ENCODE measurements at regions not wholly inside any gene's neighbourhood (a gene's known extent, or its start where the extent isn't known, plus 50 kb on each side); places are given as distances from the start of the nearest gene placed in this dataset.
"Not testable (repeated sequence)": the region's sequence is repeated elsewhere in the genome, so short reads cannot be mapped to it uniquely, and the experiment has no call there.

GRCh38 chr3:145892869-145893268, 268.1 kb downstream of the PLOD2 start:
- no peak for DNase-seq

- no peak for DNase-seq
Observed at GRCh38 chr3:145893331-145893730, 267.7 kb downstream of the PLOD2 start.

GRCh38 chr3:145898487-145898886, 262.5 kb downstream of the PLOD2 start:
- DNase-seq: no peak

- no peak for DNase-seq
Observed at GRCh38 chr3:145899241-145899640, 261.7 kb downstream of the PLOD2 start.

- no peak for DNase-seq
Observed at GRCh38 chr3:145900056-145900829, 260.7 kb downstream of the PLOD2 start.

- DNase-seq: no peak
Observed at GRCh38 chr3:145902166-145902565, 258.8 kb downstream of the PLOD2 start.

GRCh38 chr3:145903472-145904013, 257.4 kb downstream of the PLOD2 start:
- no peak for DNase-seq

- no peak for DNase-seq
Observed at GRCh38 chr3:145904138-145904537, 256.8 kb downstream of the PLOD2 start.

- no peak for DNase-seq
Observed at GRCh38 chr3:145906301-145906700, 254.7 kb downstream of the PLOD2 start.

GRCh38 chr3:145906755-145907154, 254.2 kb downstream of the PLOD2 start:
- DNase-seq: no peak

- no peak for DNase-seq
Observed at GRCh38 chr3:145911016-145911415, 250.0 kb downstream of the PLOD2 start.

GRCh38 chr3:145915787-145916186, 245.2 kb downstream of the PLOD2 start:
- DNase-seq: no peak

GRCh38 chr3:145927736-145928135, 233.2 kb downstream of the PLOD2 start:
- not testable (repeated sequence) for DNase-seq

GRCh38 chr3:145936971-145937370, 224.0 kb downstream of the PLOD2 start:
- no peak for DNase-seq

GRCh38 chr3:145939431-145939830, 221.6 kb downstream of the PLOD2 start:
- no peak for DNase-seq

GRCh38 chr3:145942052-145942451, 218.9 kb downstream of the PLOD2 start:
- DNase-seq: no peak

GRCh38 chr3:145943952-145944351, 217.0 kb downstream of the PLOD2 start:
- DNase-seq: no peak

GRCh38 chr3:145951441-145951840, 209.5 kb downstream of the PLOD2 start:
- DNase-seq: no peak

GRCh38 chr3:145952536-145952935, 208.4 kb downstream of the PLOD2 start:
- no peak for DNase-seq

- no peak for DNase-seq
Observed at GRCh38 chr3:145953316-145953715, 207.7 kb downstream of the PLOD2 start.

- DNase-seq: no peak
Observed at GRCh38 chr3:145959457-145960088, 201.4 kb downstream of the PLOD2 start.

GRCh38 chr3:145963111-145963510, 197.9 kb downstream of the PLOD2 start:
- DNase-seq: no peak

- DNase-seq: no peak
Observed at GRCh38 chr3:145967043-145967442, 193.9 kb downstream of the PLOD2 start.
